ENCODE measurements at regions not wholly inside any gene's neighbourhood (a gene's known extent, or its start where the extent isn't known, plus 50 kb on each side); places are given as distances from the start of the nearest gene placed in this dataset.

- H3K27ac ChIP-seq, result no peak overlapping the region
- intact Hi-C loops (cut with DNase I), result no loop called here
- DNase-seq (ENCODE audit: low spot score), result no peak
- no peaks in the 10 kb centered on the region for H3K27me3 ChIP-seq (replicated peaks; ENCODE audit: insufficient read depth)
- no peaks in the 10 kb centered on the region for H3K4me1 ChIP-seq (replicated peaks)
- H3K9me3 ChIP-seq, result no peaks in the 10 kb centered on the region
- no peak overlapping the region for H3K4me3 ChIP-seq
- WGBS, result 86% methylated on average over 1 of the region's 1 CpG
- no peak for TF ChIP-seq POLR2A (IDR thresholded peaks at IDR 0.05)
- no peak for TF ChIP-seq CTCF (IDR thresholded peaks at IDR 0.05)
- TF ChIP-seq POLR2AphosphoS5 (IDR thresholded peaks at IDR 0.05), result no peak
- no peaks in the 10 kb centered on the region for H3K36me3 ChIP-seq
Measured at GRCh38 chr4:32133141-32133540, 1413.0 kb downstream of the PCDH7 start.

- no peak overlapping the region for H3K4me3 ChIP-seq
Measured at GRCh38 chr4:32133734-32134133, 1413.6 kb downstream of the PCDH7 start.

GRCh38 chr4:32135642-32136041 lies 1415.5 kb downstream of the PCDH7 start:
- intact Hi-C loops (cut with DNase I), result no loop called here
- H3K9me3 ChIP-seq, result no peaks in the 10 kb centered on the region

More at GRCh38 chr4:32133734-32134133, 1413.6 kb downstream of the PCDH7 start:
- Histone ChIP-seq H3K36me3 (no peaks in the 10 kb centered on the region), H3K27me3 (replicated peaks; ENCODE audit: insufficient read depth) (no peaks in the 10 kb centered on the region), H3K9me3 (no peaks in the 10 kb centered on the region), H3K4me1 (replicated peaks) (no peaks in the 10 kb centered on the region), H3K27ac (no peak overlapping the region)
- intact Hi-C loops (cut with DNase I), result no loop called here
- no peak for TF ChIP-seq POLR2AphosphoS5 (IDR thresholded peaks at IDR 0.05)
- no peak for TF ChIP-seq CTCF (IDR thresholded peaks at IDR 0.05)
- TF ChIP-seq POLR2A (IDR thresholded peaks at IDR 0.05), result no peak
- DNase-seq (ENCODE audit: low spot score), result no peak

GRCh38 chr4:32136081-32136787 lies 1416.1 kb downstream of the PCDH7 start:
- no peak for DNase-seq (ENCODE audit: low spot score)
- Histone ChIP-seq H3K4me3 (no peak overlapping the region), H3K27ac (no peak overlapping the region), H3K27me3 (replicated peaks; ENCODE audit: insufficient read depth) (no peaks in the 10 kb centered on the region), H3K4me1 (replicated peaks) (no peaks in the 10 kb centered on the region), H3K36me3 (no peaks in the 10 kb centered on the region), H3K9me3 (no peaks in the 10 kb centered on the region)
- 79% methylated on average over 2 of the region's 2 CpGs for WGBS
- no peak for TF ChIP-seq POLR2A (IDR thresholded peaks at IDR 0.05)
- TF ChIP-seq POLR2AphosphoS5 (IDR thresholded peaks at IDR 0.05), result no peak
- no peak for TF ChIP-seq CTCF (IDR thresholded peaks at IDR 0.05)
- intact Hi-C loops (cut with DNase I), result no loop called here

More at GRCh38 chr4:32135642-32136041, 1415.5 kb downstream of the PCDH7 start:
- no peak for TF ChIP-seq CTCF (IDR thresholded peaks at IDR 0.05)
- TF ChIP-seq POLR2AphosphoS5 (IDR thresholded peaks at IDR 0.05), result no peak
- TF ChIP-seq POLR2A (IDR thresholded peaks at IDR 0.05), result no peak
- no peak for DNase-seq (ENCODE audit: low spot score)
- H3K4me3 ChIP-seq, result no peak overlapping the region
- no peaks in the 10 kb centered on the region for H3K27me3 ChIP-seq (replicated peaks; ENCODE audit: insufficient read depth)
- no peaks in the 10 kb centered on the region for H3K36me3 ChIP-seq
- no peak overlapping the region for H3K27ac ChIP-seq
- H3K4me1 ChIP-seq (replicated peaks), result no peaks in the 10 kb centered on the region

GRCh38 chr4:32140636-32141035 lies 1420.5 kb downstream of the PCDH7 start:
- Histone ChIP-seq H3K4me3 (no peak overlapping the region), H3K9me3 (no peaks in the 10 kb centered on the region), H3K4me1 (replicated peaks) (no peaks in the 10 kb centered on the region), H3K27ac (no peak overlapping the region), H3K27me3 (replicated peaks; ENCODE audit: insufficient read depth) (no peaks in the 10 kb centered on the region), H3K36me3 (no peaks in the 10 kb centered on the region)
- 58% methylated on average over 2 of the region's 2 CpGs for WGBS
- no peak for DNase-seq (ENCODE audit: low spot score)
- intact Hi-C loops (cut with DNase I), result no loop called here
- TF ChIP-seq POLR2A (IDR thresholded peaks at IDR 0.05) (no peak), CTCF (IDR thresholded peaks at IDR 0.05) (no peak), POLR2AphosphoS5 (IDR thresholded peaks at IDR 0.05) (no peak)
